Esophagus muscularis mucosa (tissue), 4 donors: ENCODE measurements at regions not wholly inside any gene's neighbourhood (a gene's known extent, or its start where the extent isn't known, plus 50 kb on each side); places are given as distances from the start of the nearest gene placed in this dataset.

Experiments used
- DNase-seq: peaks from one replicate; pipeline ENCODE4 v3.0.0-alpha.2; 2017; ENCODE audit errors: extremely low spot score
- H3K27ac ChIP-seq, 4 donors: fragments of 200-600 bp; sonication (generic); replicated peaks in 1 of 4; 1 replicate in 3 of 4; 2 replicates in 1 of 4; pipeline ENCODE4 v1.5.1; 2016 to 2019; ENCODE audit warnings: mild to moderate bottlenecking in 1 of 4
- H3K27me3 ChIP-seq, 4 donors: fragments of 200-600 bp; sonication (generic); one replicate each; pipeline versions ENCODE4 v1.5.1 to v1.6.0; 2016 to 2019
- H3K36me3 ChIP-seq, 4 donors: fragments of 200-600 bp; sonication (generic); one replicate each; pipeline ENCODE4 v1.5.1; 2016 to 2019
- H3K4me1 ChIP-seq, 4 donors: fragments of 200-600 bp; sonication (generic); one replicate each; pipeline ENCODE4 v1.5.1; 2016 to 2019
- H3K4me3 ChIP-seq, 4 donors: fragments of 200-600 bp; sonication (generic); 1 replicate in 2 of 4; 2 replicates in 2 of 4; pipeline ENCODE4 v1.5.1; 2016 to 2019; ENCODE audit warnings: mild to moderate bottlenecking in 4 of 4, moderate library complexity in 1 of 4
- H3K9me3 ChIP-seq, 4 donors: fragments of 200-600 bp; sonication (generic); 1 replicate in 3 of 4; 2 replicates in 1 of 4; pipeline ENCODE4 v1.5.1; 2016 to 2019
- CTCF ChIP-seq, 3 experiments: fragments of 200-600 bp in 2 of 3; fragments of 450-650 bp in 1 of 3; sonication (generic) in 2 of 3; IDR thresholded peaks; one replicate each; pipeline ENCODE4 v1.5.1; 2017 to 2019; ENCODE audit warnings: antibody characterized with exemption in 3 of 3, mild to moderate bottlenecking in 2 of 3, moderate library complexity in 1 of 3
- EP300 ChIP-seq: sonication (generic); formaldehyde crosslinking; IDR thresholded peaks from one replicate; pipeline ENCODE4 v1.6.1; 2017; ENCODE audit warnings: antibody characterized with exemption
- POLR2A ChIP-seq: fragments of 450-650 bp; IDR thresholded peaks from one replicate; pipeline ENCODE4 v1.6.1; 2017; ENCODE audit warnings: antibody characterized with exemption, moderate library complexity, mild to moderate bottlenecking, low read depth
- POLR2AphosphoS5 ChIP-seq, 2 donors: sonication (generic); formaldehyde crosslinking; IDR thresholded peaks; one replicate each; pipeline ENCODE4 v1.6.1; 2017; ENCODE audit warnings: antibody characterized with exemption in 2 of 2
- WGBS: methylation state at CpG from one replicate; pipeline ENCODE4 v1.1.5; 2018; 5-methylcytosine and 5-hydroxymethylcytosine counted together
- intact Hi-C: fragments of 100-400 bp; cut with DNase I; formaldehyde crosslinking; loops from one replicate; pipeline ENCODE4 v1.15.1; 2023

GRCh38 chr6:6882592-6882991 is 225.2 kb upstream of the RREB1 start:
- H3K27ac ChIP-seq: no peak overlapping the region
- H3K9me3 ChIP-seq: no peaks in the 10 kb centered on the region
- no peak for TF ChIP-seq POLR2A
- no peak for TF ChIP-seq EP300
- TF ChIP-seq POLR2AphosphoS5 (IDR thresholded peaks at IDR 0.05): no peak
- TF ChIP-seq CTCF (IDR thresholded peaks at IDR 0.05): no peak
- intact Hi-C loops: no loop called here
- H3K4me1 ChIP-seq: peaks cover 0 to 2% (median 0%) of the 10 kb centered on the region in 4 donors
- no peak overlapping the region for H3K4me3 ChIP-seq
- DNase-seq: no peak
- no peaks in the 10 kb centered on the region for H3K27me3 ChIP-seq
- WGBS: 89% methylated on average over 2 of the region's 2 CpGs
- no peaks in the 10 kb centered on the region for H3K36me3 ChIP-seq

GRCh38 chr6:6883011-6883410 is 224.8 kb upstream of the RREB1 start:
- intact Hi-C loops: no loop called here
- TF ChIP-seq EP300 (no peak), POLR2A (no peak), POLR2AphosphoS5 (IDR thresholded peaks at IDR 0.05) (no peak), CTCF (IDR thresholded peaks at IDR 0.05) (no peak)
- Histone ChIP-seq H3K4me1 (peaks cover 0 to 2% (median 0%) of the 10 kb centered on the region in 4 donors), H3K9me3 (no peaks in the 10 kb centered on the region), H3K27ac (no peak overlapping the region), H3K4me3 (no peak overlapping the region), H3K36me3 (no peaks in the 10 kb centered on the region), H3K27me3 (no peaks in the 10 kb centered on the region)
- DNase-seq: no peak
- WGBS: 92% methylated on average over 6 of the region's 6 CpGs

- Histone ChIP-seq H3K36me3 (no peaks in the 10 kb centered on the region), H3K4me3 (no peak overlapping the region), H3K9me3 (no peaks in the 10 kb centered on the region), H3K27me3 (no peaks in the 10 kb centered on the region), H3K27ac (no peak overlapping the region), H3K4me1 (peaks cover 0 to 2% (median 0%) of the 10 kb centered on the region in 4 donors)
- no peak for TF ChIP-seq POLR2A
- intact Hi-C loops: no loop called here
- no peak for DNase-seq
- WGBS: 36% methylated on average over 2 of the region's 2 CpGs
These were observed 223.6 kb upstream of the RREB1 start for GRCh38 chr6:6884193-6884627.

- no peak for DNase-seq
- no peaks in the 10 kb centered on the region for H3K27me3 ChIP-seq
- intact Hi-C loops: no loop called here
- WGBS: 87% methylated on average over 9 of the region's 9 CpGs
- H3K4me1 ChIP-seq: peaks cover 0 to 2% (median 0%) of the 10 kb centered on the region in 4 donors
- H3K27ac ChIP-seq: no peak overlapping the region
- no peaks in the 10 kb centered on the region for H3K36me3 ChIP-seq
- H3K9me3 ChIP-seq: no peaks in the 10 kb centered on the region
- H3K4me3 ChIP-seq: no peak overlapping the region
- no peak for TF ChIP-seq EP300
- no peak for TF ChIP-seq CTCF (IDR thresholded peaks at IDR 0.05)
- TF ChIP-seq POLR2A: no peak
These were observed 222.8 kb upstream of the RREB1 start for GRCh38 chr6:6884916-6885315.

GRCh38 chr6:6885521-6886170 is 222.1 kb upstream of the RREB1 start:
- DNase-seq: no peak
- Histone ChIP-seq H3K27ac (peak overlapping the region in 1 of 4 donors; percentile 45), H3K4me1 (peaks cover 0 to 6% (median 4%) of the 10 kb centered on the region in 4 donors), H3K36me3 (no peaks in the 10 kb centered on the region), H3K9me3 (no peaks in the 10 kb centered on the region), H3K4me3 (no peak overlapping the region), H3K27me3 (no peaks in the 10 kb centered on the region)
- intact Hi-C loops: no loop called here
- WGBS: 74% methylated on average over 15 of the region's 16 CpGs
- TF ChIP-seq POLR2A (no peak), CTCF (IDR thresholded peaks at IDR 0.05) (no peak), POLR2AphosphoS5 (IDR thresholded peaks at IDR 0.05) (peak in 1 of 2 donors; percentile 27), EP300 (no peak)
